HepG2 (cell line): ENCODE measurements at regions not wholly inside any gene's neighbourhood (a gene's known extent, or its start where the extent isn't known, plus 50 kb on each side); places are given as distances from the start of the nearest gene placed in this dataset.

Experiments used
- ATAC-seq: fragments of 200-7000 bp; cut with Tn5 transposase; 3 replicates; pipeline ENCODE4 v1.9.1; 2020; ENCODE audit warnings: mild to moderate bottlenecking, moderate library complexity
- BruUV-seq: library from RNA; stranded (reverse); fragments of 400-500 nt; replicated peaks from 2 replicates; lab custom pipeline; 2021; lab: Mats Ljungman, UMichigan
- CTCF ChIA-PET: fragments of 300-600 bp; formaldehyde crosslinking; extraction: SDS; loops from one replicate; lab custom pipeline; 2021; ENCODE audit warnings: low total read pairs, inconsistent platforms, low intra/inter-chr PET ratio; lab: Yijun Ruan, JAX
- POLR2A ChIA-PET: fragments of 350-600 bp; sonication (Branson Sonifier 250); formaldehyde crosslinking; loops from one replicate; lab custom pipeline; 2020; ENCODE audit warnings: antibody characterized with exemption, inconsistent platforms; lab: Yijun Ruan, JAX
- DNase-seq: peaks from one replicate; pipeline ENCODE4 v3.0.0-alpha.2; 2015; ENCODE audit warnings: low spot score
- FAIRE-seq: peaks from 3 replicates; lab custom pipeline; 2011; peaks lifted over from hg19 to GRCh38; lab: Jason Lieb, UNC
- H2AFZ ChIP-seq: one replicate; pipeline ENCODE4 v1.6.1; 2011; ENCODE audit warnings: low read length, inconsistent platforms
- H3K27ac ChIP-seq: fragments of 300-600 bp; 3 replicates; pipeline ENCODE4 v1.8.0; 2011; ENCODE audit warnings: mixed run types, mild to moderate bottlenecking, mixed read lengths, low read length, inconsistent platforms; ENCODE audit not compliant: insufficient read depth; ENCODE audit errors: extremely low read length
- H3K27me3 ChIP-seq, 2 experiments: fragments of 200-600 bp in 1 of 2; 2 replicates in 1 of 2; 3 replicates in 1 of 2; pipeline versions ENCODE4 v1.6.0 to v1.8.0; 2011; ENCODE audit warnings: low read length in 2 of 2, mild to moderate bottlenecking in 2 of 2, moderate library complexity in 2 of 2, inconsistent platforms in 1 of 2; ENCODE audit not compliant: insufficient read depth in 2 of 2, control insufficient read depth in 1 of 2
- H3K36me3 ChIP-seq, 2 experiments: fragments of 200-600 bp in 1 of 2; replicated peaks in 1 of 2; 2 replicates in 1 of 2; 3 replicates in 1 of 2; pipeline versions ENCODE4 v1.5.1 to v1.8.0; 2011; ENCODE audit warnings: low read length in 2 of 2, inconsistent platforms in 1 of 2; ENCODE audit not compliant: insufficient read depth in 2 of 2, control insufficient read depth in 1 of 2
- H3K4me1 ChIP-seq: 2 replicates; pipeline ENCODE4 v1.5.1; 2012; ENCODE audit warnings: low read length, inconsistent platforms; ENCODE audit not compliant: insufficient read depth
- H3K4me2 ChIP-seq: 2 replicates; pipeline ENCODE4 v1.6.0; 2011; ENCODE audit warnings: low read depth, low read length, inconsistent platforms
- H3K4me3 ChIP-seq, 3 experiments: fragments of 200-600 bp in 1 of 3; sonication (generic), shearing (Covaris generic) in 1 of 3; replicated peaks in 1 of 3; 2 replicates each; pipeline ENCODE4 v1.5.1; 2011 to 2016; ENCODE audit warnings: low read length in 3 of 3, inconsistent platforms in 2 of 3, low read depth in 2 of 3, mild to moderate bottlenecking in 2 of 3, control low read depth in 1 of 3, mixed read lengths in 1 of 3; ENCODE audit not compliant: insufficient read depth in 1 of 3
- H3K79me2 ChIP-seq: one replicate; pipeline ENCODE4 v1.6.1; 2011; ENCODE audit warnings: low read length, inconsistent platforms; ENCODE audit not compliant: insufficient read depth
- H3K9ac ChIP-seq: 2 replicates; pipeline ENCODE4 v1.6.0; 2011; ENCODE audit warnings: mild to moderate bottlenecking, low read depth, low read length, inconsistent platforms; ENCODE audit not compliant: insufficient read depth
- H3K9me3 ChIP-seq: 2 replicates; pipeline ENCODE4 v1.5.1; 2012; ENCODE audit warnings: mild to moderate bottlenecking, low read length
- H4K20me1 ChIP-seq: 2 replicates; pipeline ENCODE4 v1.6.0; 2011; ENCODE audit warnings: inconsistent platforms, mild to moderate bottlenecking, low read length, moderate library complexity; ENCODE audit not compliant: insufficient read depth
- FOXJ3 ChIP-seq: sonication (generic); formaldehyde crosslinking; IDR thresholded peaks from 2 replicates; pipeline ENCODE4 v1.4.0; 2020; ENCODE audit warnings: missing genetic modification reagents, mild to moderate bottlenecking, borderline replicate concordance
- MXD1 ChIP-seq: sonication (generic); formaldehyde crosslinking; IDR thresholded peaks from 2 replicates; pipeline ENCODE4 v1.4.0; 2020; ENCODE audit warnings: mild to moderate bottlenecking, missing genetic modification reagents
- PHF5A ChIP-seq: IDR thresholded peaks from one replicate; pipeline ENCODE4 v1.6.1; 2018; ENCODE audit warnings: low read depth, missing genetic modification reagents; ENCODE audit not compliant: unreplicated experiment
- RFXANK ChIP-seq: IDR thresholded peaks from 2 replicates; pipeline ENCODE4 v1.6.1; 2016
- RXRA ChIP-seq: sonication (generic); formaldehyde crosslinking; IDR thresholded peaks from 2 replicates; pipeline ENCODE4 v1.5.1; 2020; ENCODE audit warnings: missing genetic modification reagents
- ZHX2 ChIP-seq, 2 experiments: sonication (generic) in 1 of 2; formaldehyde crosslinking in 1 of 2; IDR thresholded peaks; 2 replicates each; pipeline versions ENCODE4 v1.6.1 to v1.9.0; 2014 to 2022; ENCODE audit warnings: antibody characterized with exemption in 1 of 2, borderline replicate concordance in 1 of 2, inconsistent platforms in 1 of 2, low read depth in 1 of 2, missing genetic modification reagents in 1 of 2
- ZNF557 ChIP-seq: sonication (generic); formaldehyde crosslinking; IDR thresholded peaks from 2 replicates; pipeline ENCODE4 v1.4.0; 2020; ENCODE audit warnings: missing genetic modification reagents
- ZNF7 ChIP-seq: IDR thresholded peaks from 2 replicates; pipeline ENCODE4 v1.6.1; 2016; ENCODE audit warnings: missing biosample characterization, missing genetic modification reagents
- ZNF724P ChIP-seq: sonication (generic); formaldehyde crosslinking; IDR thresholded peaks from 2 replicates; pipeline ENCODE4 v1.8.0; 2022; ENCODE audit warnings: missing genetic modification reagents, borderline replicate concordance
- ZNF768 ChIP-seq: sonication (generic); formaldehyde crosslinking; IDR thresholded peaks from 2 replicates; pipeline ENCODE4 v1.4.0; 2020; ENCODE audit warnings: missing genetic modification reagents
- ZSCAN22 ChIP-seq: sonication (generic); formaldehyde crosslinking; IDR thresholded peaks from 2 replicates; pipeline ENCODE4 v1.4.0; 2020; ENCODE audit warnings: mild to moderate bottlenecking, missing genetic modification reagents
- WGBS: methylation state at CpG from one replicate; pipeline ENCODE4 v1.1.6; 2017; ENCODE audit warnings: low lambda C conversion rate; 5-methylcytosine and 5-hydroxymethylcytosine counted together
- in situ Hi-C: cut with HindIII; loops from 2 replicates; pipeline ENCODE4 v1.10.0; 2017; ENCODE audit warnings: low pct_unique_long_range_greater_than_20kb; ENCODE audit not compliant: extremely low pct_ligation_motif_present
- intact Hi-C: fragments of 100-400 bp; cut with micrococcal nuclease; formaldehyde crosslinking; loops from one replicate; pipeline ENCODE4 v1.10.0; 2022; ENCODE audit not compliant: unreplicated experiment
- TF ChIP-seq, protein P1 (sequence below): fragments of 450-650 bp; IDR thresholded peaks from 2 replicates; pipeline ENCODE4 v1.6.1; 2017

GRCh38 chr9:134560206-134560605, 81.4 kb upstream of the COL5A1 start:
- H3K27ac ChIP-seq = no peak overlapping the region
- DNase-seq = no peak
- CTCF ChIA-PET = no interaction called here
- H3K27me3 ChIP-seq = peaks cover 3 to 71% of the 10 kb centered on the region in 2 experiments; a peak in 3 of 5 replicates
- in situ Hi-C loops (no loop called here), intact Hi-C loops (no loop called here)
- no peaks in the 10 kb centered on the region for H3K36me3 ChIP-seq
- H3K79me2 ChIP-seq = no peaks in the 10 kb centered on the region
- no peak for ATAC-seq
- POLR2A ChIA-PET = no interaction called here
- BruUV-seq = no TSS peak
- no peak for FAIRE-seq
- H3K9ac ChIP-seq = no peak overlapping the region
- no peak overlapping the region for H3K4me3 ChIP-seq
- no peak overlapping the region for H2AFZ ChIP-seq
- TF ChIP-seq RFXANK (no peak), PHF5A (CRISPR knock-in tag) (no peak)
- TF ChIP-seq, all 625 proteins: peak for 0
- WGBS = 14% methylated on average over 5 of the region's 5 CpGs
- Histone ChIP-seq H3K4me1 (no peaks in the 10 kb centered on the region), H3K4me2 (no peak overlapping the region), H3K9me3 (no peaks in the 10 kb centered on the region), H4K20me1 (no peaks in the 10 kb centered on the region)

DNA sequence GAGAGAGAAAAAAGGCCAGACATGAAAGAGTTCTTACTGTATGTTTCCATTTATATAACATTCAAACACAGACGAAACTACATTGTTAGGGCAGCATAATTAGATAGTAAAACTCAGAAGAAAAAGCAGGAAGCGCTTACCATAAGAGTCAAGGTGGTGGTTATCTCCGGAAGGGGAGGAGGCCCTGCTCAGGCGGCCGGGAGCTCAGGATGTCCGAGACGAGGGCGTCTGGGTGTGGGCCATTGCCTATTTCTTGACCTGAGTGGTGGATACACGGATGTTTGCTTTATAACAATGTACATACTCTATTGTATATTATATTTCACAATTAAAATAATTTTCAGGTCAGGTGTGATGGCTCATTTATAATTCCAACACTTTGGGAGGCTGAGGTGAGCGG, 80.9 kb upstream of the COL5A1 start:
- DNase-seq (no peak), ATAC-seq (no peak), FAIRE-seq (no peak)
- WGBS = 12% methylated on average over 10 of the region's 10 CpGs
- Histone ChIP-seq H3K9ac (no peak overlapping the region), H3K27ac (no peak overlapping the region), H2AFZ (no peak overlapping the region), H3K36me3 (no peaks in the 10 kb centered on the region), H3K4me3 (no peak overlapping the region), H3K9me3 (no peaks in the 10 kb centered on the region), H3K4me2 (no peak overlapping the region), H3K79me2 (no peaks in the 10 kb centered on the region), H4K20me1 (no peaks in the 10 kb centered on the region), H3K27me3 (peaks cover 3 to 70% of the 10 kb centered on the region in 2 experiments; a peak in 3 of 5 replicates), H3K4me1 (no peaks in the 10 kb centered on the region)
- intact Hi-C loops (no loop called here), in situ Hi-C loops (no loop called here)
- ChIA-PET CTCF (no interaction called here), POLR2A (no interaction called here)
- no TSS peak for BruUV-seq
- TF ChIP-seq ZNF724P (CRISPR knock-in tag) (no peak), ZSCAN22 (CRISPR knock-in tag) (no peak), ZNF768 (no peak), ZNF557 (CRISPR knock-in tag) (no peak), ZHX2 (IDR thresholded peaks at IDR 0.05; ENCODE audit: low read depth) (no peak), ZHX2 (CRISPR knock-in tag; IDR thresholded peaks at IDR 0.05; ENCODE audit: borderline replicate concordance) (no peak), ZNF7 (no peak), MXD1 (CRISPR knock-in tag) (no peak), FOXJ3 (CRISPR knock-in tag) (no peak), RXRA (CRISPR knock-in tag) (no peak)
- TF ChIP-seq, protein P1, sequence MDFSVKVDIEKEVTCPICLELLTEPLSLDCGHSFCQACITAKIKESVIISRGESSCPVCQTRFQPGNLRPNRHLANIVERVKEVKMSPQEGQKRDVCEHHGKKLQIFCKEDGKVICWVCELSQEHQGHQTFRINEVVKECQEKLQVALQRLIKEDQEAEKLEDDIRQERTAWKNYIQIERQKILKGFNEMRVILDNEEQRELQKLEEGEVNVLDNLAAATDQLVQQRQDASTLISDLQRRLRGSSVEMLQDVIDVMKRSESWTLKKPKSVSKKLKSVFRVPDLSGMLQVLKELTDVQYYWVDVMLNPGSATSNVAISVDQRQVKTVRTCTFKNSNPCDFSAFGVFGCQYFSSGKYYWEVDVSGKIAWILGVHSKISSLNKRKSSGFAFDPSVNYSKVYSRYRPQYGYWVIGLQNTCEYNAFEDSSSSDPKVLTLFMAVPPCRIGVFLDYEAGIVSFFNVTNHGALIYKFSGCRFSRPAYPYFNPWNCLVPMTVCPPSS = no peak
